Gastroesophageal sphincter (tissue), 3 donors: ENCODE measurements at regions not wholly inside any gene's neighbourhood (a gene's known extent, or its start where the extent isn't known, plus 50 kb on each side); places are given as distances from the start of the nearest gene placed in this dataset.

Experiments used
- CTCF ChIP-seq, 4 experiments: fragments of 200-600 bp in 2 of 4; fragments of 450-650 bp in 2 of 4; sonication (generic) in 1 of 4; IDR thresholded peaks; one replicate each; pipeline ENCODE4 v1.5.1; 2017 to 2019; ENCODE audit warnings: antibody characterized with exemption in 4 of 4, mild to moderate bottlenecking in 2 of 4, moderate library complexity in 2 of 4
- EP300 ChIP-seq: sonication (generic); formaldehyde crosslinking; IDR thresholded peaks from one replicate; pipeline ENCODE4 v1.6.1; 2017; ENCODE audit warnings: antibody characterized with exemption, mild to moderate bottlenecking
- POLR2A ChIP-seq, 2 donors: fragments of 450-650 bp; IDR thresholded peaks; one replicate each; pipeline ENCODE4 v1.6.1; 2017; ENCODE audit warnings: antibody characterized with exemption in 2 of 2, mild to moderate bottlenecking in 2 of 2, moderate library complexity in 1 of 2
- POLR2AphosphoS5 ChIP-seq: sonication (generic); formaldehyde crosslinking; IDR thresholded peaks from one replicate; pipeline ENCODE4 v1.6.1; 2017; ENCODE audit warnings: antibody characterized with exemption

- TF ChIP-seq POLR2AphosphoS5 (no peak), CTCF (IDR thresholded peaks at IDR 0.05) (no peak), POLR2A (IDR thresholded peaks at IDR 0.05) (no peak), EP300 (no peak)
Measured at GRCh38 chr11:106327637-106328036, 250.2 kb downstream of the AASDHPPT start.
